Testis (tissue), 2 donors: ENCODE measurements at regions not wholly inside any gene's neighbourhood (a gene's known extent, or its start where the extent isn't known, plus 50 kb on each side); places are given as distances from the start of the nearest gene placed in this dataset.

Source experiments
- POLR2A ChIP-seq: fragments of 450-650 bp; IDR thresholded peaks from one replicate; pipeline ENCODE4 v1.6.1; 2017; ENCODE audit warnings: antibody characterized with exemption, mild to moderate bottlenecking, moderate library complexity
- TF ChIP-seq, protein P1 (sequence below), 3 experiments: fragments of 450-650 bp in 2 of 3; fragments of 200-600 bp in 1 of 3; sonication (generic) in 1 of 3; IDR thresholded peaks; one replicate each; pipeline ENCODE4 v1.5.1; 2016 to 2019; ENCODE audit warnings: antibody characterized with exemption in 3 of 3, mild to moderate bottlenecking in 2 of 3, moderate library complexity in 1 of 3

GRCh38 chr5:57550132-57550531, 67.5 kb upstream of the ACTBL2 start:
- TF ChIP-seq, protein P1, sequence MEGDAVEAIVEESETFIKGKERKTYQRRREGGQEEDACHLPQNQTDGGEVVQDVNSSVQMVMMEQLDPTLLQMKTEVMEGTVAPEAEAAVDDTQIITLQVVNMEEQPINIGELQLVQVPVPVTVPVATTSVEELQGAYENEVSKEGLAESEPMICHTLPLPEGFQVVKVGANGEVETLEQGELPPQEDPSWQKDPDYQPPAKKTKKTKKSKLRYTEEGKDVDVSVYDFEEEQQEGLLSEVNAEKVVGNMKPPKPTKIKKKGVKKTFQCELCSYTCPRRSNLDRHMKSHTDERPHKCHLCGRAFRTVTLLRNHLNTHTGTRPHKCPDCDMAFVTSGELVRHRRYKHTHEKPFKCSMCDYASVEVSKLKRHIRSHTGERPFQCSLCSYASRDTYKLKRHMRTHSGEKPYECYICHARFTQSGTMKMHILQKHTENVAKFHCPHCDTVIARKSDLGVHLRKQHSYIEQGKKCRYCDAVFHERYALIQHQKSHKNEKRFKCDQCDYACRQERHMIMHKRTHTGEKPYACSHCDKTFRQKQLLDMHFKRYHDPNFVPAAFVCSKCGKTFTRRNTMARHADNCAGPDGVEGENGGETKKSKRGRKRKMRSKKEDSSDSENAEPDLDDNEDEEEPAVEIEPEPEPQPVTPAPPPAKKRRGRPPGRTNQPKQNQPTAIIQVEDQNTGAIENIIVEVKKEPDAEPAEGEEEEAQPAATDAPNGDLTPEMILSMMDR (IDR thresholded peaks at IDR 0.05), result no peak
- no peak for TF ChIP-seq POLR2A
